T-helper 1 cell treated with Interleukin-12 subunit alpha and Interleukin-12 subunit beta and Interleukin-4 antibody, amounts not matched to agents 30 ng/mL and 1 ng/mL, for 36 hours (primary cell): ENCODE measurements at regions not wholly inside any gene's neighbourhood (a gene's known extent, or its start where the extent isn't known, plus 50 kb on each side); places are given as distances from the start of the nearest gene placed in this dataset.

Experiments used
- intact Hi-C: fragments of 100-400 bp; cut with micrococcal nuclease; formaldehyde crosslinking; loops from one replicate; pipeline ENCODE4 v1.15.1; 2024

- intact Hi-C loops: no loop called here
These were observed 148.5 kb upstream of the MRPS30 start for GRCh38 chr5:44660251-44660650.

DNA sequence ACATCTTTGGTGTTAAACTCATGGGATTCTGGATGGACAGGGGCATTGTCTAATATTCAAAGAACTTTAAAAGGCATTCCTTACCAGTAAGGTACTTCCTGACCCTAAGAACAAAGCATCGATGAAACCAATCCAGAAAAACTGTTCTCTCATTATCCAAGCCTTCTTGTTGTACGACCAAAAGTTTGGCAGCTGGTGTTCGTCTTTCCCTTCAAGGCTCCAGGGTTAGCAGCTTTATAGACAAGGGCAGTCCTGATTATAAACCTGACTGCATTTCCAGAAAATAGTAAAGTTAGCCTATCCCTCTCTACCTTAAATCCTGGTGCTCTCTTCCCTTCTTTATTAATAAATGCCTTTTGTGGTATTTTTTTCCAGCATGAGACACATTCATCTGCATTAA lies 149.4 kb upstream of the MRPS30 start:
- intact Hi-C loops: no loop called here

- intact Hi-C loops: no loop called here
These were observed 156.1 kb upstream of the MRPS30 start for GRCh38 chr5:44652674-44653073.

DNA sequence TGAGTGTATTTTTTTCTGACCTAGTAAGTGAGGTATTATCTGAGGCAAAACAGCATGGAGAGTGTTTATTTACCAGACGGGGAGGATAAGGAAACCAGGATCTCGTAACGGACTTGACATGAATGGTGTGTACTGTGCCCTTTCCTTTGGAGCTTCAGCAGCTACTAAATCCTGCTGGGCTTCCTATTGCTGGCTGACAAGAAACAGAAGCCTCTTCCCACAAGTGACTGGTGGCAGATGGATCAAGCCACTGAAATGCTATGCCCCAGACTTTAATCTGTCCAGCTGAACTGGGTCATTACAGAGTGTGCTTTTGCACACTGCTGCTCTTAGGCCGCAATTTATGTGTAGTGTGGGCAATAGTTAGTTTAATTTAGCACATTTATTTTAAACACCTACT lies 162.7 kb upstream of the MRPS30 start:
- intact Hi-C loops: no loop called here

DNA sequence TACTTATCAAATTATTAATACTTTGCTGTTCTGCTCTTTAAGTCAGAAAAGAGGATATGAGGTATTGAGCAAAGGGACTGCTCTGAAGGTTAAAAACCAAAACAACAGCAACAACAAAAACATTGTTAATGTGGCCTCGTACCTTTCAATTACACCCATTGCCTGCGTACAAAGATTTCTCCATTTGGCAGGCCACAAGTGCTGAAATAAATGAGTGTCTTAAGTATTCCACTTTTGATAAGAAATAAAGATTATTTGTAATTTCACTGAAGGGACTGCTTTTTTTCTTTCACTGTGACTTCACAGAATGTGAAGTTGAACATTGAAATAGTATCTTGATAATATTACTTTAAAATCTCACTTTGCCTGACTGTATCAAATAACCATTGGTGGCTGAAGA lies 163.2 kb upstream of the MRPS30 start:
- intact Hi-C loops: no loop called here

DNA sequence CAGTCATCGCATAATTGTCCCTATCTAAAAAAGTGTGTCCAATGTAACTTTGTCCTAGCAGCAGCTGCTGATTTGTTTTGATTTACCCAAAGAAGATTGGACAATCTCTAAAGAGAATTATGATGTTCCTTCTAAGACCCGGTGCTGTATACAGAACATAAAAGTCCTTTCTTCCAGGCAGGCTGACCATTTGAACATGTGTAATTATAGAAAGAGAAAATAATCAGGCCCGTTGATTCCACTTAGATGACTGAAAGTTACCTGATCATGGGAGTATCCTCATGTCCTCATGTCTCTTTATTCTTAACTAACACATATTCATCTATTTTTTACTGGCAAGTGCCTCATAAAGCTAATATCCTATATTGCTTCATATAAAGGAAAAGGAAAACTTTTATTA lies 164.1 kb upstream of the MRPS30 start:
- intact Hi-C loops: no loop called here

- intact Hi-C loops: no loop called here
These were observed 166.9 kb upstream of the MRPS30 start for GRCh38 chr5:44641820-44642219.

- intact Hi-C loops: no loop called here
These were observed 167.7 kb upstream of the MRPS30 start for GRCh38 chr5:44640945-44641456.

GRCh38 chr5:44637916-44638869 lies 170.6 kb upstream of the MRPS30 start:
- intact Hi-C loops: no loop called here

GRCh38 chr5:44632344-44632743 lies 176.4 kb upstream of the MRPS30 start:
- intact Hi-C loops: no loop called here

DNA sequence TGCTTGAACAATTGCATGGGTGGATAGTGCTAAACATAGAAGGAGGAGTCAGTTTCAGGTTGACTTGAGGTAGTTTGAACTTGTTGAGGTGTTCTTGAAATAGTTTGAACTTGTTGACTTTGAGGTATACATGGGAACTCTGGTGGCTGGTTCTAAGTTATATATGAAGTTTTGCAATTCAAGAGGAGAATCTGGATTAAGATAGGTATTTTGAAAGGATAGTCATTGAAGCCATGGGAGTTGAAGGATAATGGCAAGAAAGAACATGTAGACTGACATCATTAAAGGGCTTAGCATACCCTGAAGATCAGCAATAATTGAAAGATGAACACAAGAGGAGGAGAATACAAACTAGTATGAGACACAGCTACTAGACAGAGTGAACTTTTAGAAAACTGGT lies 181.9 kb upstream of the MRPS30 start:
- intact Hi-C loops: no loop called here

DNA sequence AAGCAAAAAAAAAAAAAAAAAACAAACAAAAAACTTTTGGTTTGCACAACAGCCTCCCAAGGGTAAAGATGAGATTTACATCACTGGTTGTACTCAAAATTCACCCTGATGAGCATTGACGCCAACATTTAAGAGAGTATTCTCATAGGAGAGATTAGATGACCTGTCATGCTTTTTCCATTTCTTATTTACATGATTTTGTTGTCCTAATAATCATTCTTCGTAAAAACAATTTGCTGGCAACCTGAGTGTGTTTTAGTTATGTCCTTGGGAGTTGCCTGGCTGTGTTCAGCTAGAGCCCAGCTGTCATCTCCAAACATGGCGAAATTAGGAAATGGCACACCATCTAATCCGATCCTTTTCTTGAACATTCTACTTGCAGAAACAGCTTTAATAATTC lies 186.4 kb upstream of the MRPS30 start:
- intact Hi-C loops: no loop called here

- intact Hi-C loops: no loop called here
These were observed 188.7 kb upstream of the MRPS30 start for GRCh38 chr5:44619875-44620610.

- intact Hi-C loops: no loop called here
These were observed 193.9 kb upstream of the MRPS30 start for GRCh38 chr5:44614845-44615244.

- intact Hi-C loops: no loop called here
These were observed 194.8 kb upstream of the MRPS30 start for GRCh38 chr5:44613936-44614335.

DNA sequence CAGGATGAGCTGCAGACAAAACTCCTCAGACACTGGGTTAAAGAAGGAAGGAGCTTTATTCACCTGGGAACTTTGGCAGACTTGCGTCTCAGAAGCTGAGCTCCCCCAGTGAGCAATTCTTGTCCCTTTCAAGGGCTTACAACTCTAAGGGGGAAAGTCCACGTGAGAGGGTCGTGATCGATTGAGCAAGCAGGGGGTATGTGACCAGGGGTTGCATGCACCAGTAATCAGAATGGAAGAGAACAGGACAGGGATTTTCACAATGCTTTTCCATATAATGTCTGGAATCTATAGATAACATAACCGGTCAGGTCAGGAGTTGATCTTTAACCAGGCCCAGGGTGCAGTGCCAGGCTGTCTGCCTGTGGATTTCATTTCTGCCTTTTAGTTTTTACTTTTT lies 202.8 kb upstream of the MRPS30 start:
- intact Hi-C loops: no loop called here

DNA sequence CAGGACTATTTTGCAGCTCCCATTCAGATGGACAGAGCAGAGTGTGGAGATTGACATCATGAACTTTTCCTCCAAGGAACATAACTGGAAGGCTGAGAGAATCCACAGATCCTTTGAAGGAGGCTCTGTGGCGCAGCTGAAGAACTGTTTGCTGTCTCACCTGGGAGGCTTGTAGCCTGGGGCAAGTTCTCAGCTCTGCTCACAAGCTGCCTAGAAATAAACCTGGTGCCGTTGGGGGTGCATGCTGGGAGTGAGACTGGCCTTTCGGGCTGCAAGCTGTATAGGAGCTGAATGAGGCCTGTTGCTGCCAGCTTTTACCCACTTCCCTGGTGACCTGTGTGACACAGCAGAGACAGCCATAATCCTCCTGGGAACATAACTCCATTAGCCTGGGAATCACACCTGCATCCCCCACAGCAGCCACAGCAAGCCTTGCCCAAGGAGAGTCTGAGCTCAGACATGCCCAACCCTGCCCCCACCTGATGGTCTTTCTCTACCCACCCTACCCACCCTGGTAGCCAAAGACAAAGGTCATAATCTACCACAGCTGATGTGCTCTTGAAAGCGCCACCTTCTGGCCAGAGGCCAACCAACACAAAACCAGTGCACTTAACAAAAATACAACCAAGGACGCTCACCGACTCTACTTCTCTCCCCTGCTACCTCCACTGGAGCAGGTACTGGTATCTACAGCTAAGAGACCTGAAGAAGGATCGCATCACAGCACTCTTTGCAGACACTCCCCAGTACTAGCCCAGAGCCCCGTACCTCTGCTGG lies 205.1 kb upstream of the MRPS30 start:
- intact Hi-C loops: no loop called here

DNA sequence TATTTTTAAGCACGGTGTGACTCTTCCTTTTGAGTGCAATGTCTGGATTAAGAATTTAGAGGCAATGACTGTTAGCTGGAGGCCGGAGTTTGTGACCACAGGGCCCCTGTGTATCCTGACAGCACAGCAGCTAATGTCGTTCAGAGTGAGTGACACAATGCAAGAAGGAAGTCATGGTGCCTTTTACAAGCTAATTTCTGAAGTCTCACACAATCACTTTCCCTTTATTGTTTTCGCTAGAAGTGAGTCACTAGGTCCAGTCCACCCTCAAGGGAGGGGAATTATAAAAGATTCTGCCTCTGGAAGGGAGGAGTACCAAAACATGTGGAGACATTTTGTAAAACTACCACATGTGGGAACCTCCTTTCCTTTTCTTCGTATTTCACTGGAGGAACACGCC lies 185.5 kb upstream of the FGF10 start:
- intact Hi-C loops: no loop called here

GRCh38 chr5:44568519-44568918 lies 179.3 kb upstream of the FGF10 start:
- intact Hi-C loops: no loop called here

- intact Hi-C loops: no loop called here
These were observed 176.7 kb upstream of the FGF10 start for GRCh38 chr5:44565902-44566301.

DNA sequence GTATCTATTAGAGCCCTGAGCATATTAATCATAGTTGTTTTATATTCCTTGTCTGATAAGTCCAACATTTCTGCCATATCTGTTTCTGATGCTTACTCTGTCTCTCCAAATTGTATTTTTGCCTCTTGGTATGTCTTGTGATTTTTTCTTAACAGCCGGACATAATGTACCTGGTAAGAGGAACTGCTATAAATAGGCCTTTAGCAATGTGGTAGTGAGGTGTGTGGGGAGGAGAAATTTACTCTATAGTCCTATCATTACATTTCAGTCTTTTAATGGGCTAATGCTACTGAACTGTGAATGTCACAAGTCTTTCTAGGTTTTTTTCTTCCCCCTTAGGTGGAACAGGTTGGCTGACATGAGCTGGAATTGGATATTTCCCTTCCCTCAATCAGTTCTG lies 176.1 kb upstream of the FGF10 start:
- intact Hi-C loops: no loop called here

DNA sequence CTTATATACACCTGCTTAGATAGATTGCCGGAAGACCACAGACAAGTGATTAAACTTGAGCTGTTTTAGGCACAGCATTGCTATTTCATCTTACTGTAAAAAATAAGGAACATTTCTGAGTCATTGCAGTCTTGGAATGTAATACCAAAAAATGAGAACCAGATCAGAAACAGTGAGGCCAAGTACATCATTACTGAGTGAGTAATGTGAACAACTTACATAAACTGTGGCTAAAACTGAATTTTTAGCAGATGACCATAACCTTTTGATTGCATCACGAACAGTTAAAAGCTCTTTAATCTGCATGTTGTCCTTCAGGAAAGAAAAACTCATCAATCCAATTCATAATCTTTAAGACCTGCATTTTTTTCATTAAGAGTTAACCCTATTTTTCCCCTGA lies 157.1 kb upstream of the FGF10 start:
- intact Hi-C loops: no loop called here
